ENCODE measurements at regions not wholly inside any gene's neighbourhood (a gene's known extent, or its start where the extent isn't known, plus 50 kb on each side); places are given as distances from the start of the nearest gene placed in this dataset.

GRCh38 chr4:34678431-34678830 is 1565.9 kb downstream of the ARAP2 start:
- no peaks in the 10 kb centered on the region for H3K9me3 ChIP-seq (ENCODE audit: control insufficient read depth in 2 of 3, insufficient read depth in 1 of 3, low read length in 3 of 3)
- DNase-seq (no peak), FAIRE-seq (no peak)
- H3K4me1 ChIP-seq (ENCODE audit: control insufficient read depth in 2 of 3, insufficient read depth in 2 of 3, low read depth in 1 of 3, low read length in 3 of 3): no peaks in the 10 kb centered on the region
- no peak overlapping the region for H3K4me3 ChIP-seq (ENCODE audit: low read length in 3 of 3)
- H3K27me3 ChIP-seq (ENCODE audit: control insufficient read depth, insufficient read depth, low read length): no peaks in the 10 kb centered on the region
- H3K36me3 ChIP-seq (ENCODE audit: control insufficient read depth in 2 of 3, insufficient read depth in 3 of 3, low read length in 3 of 3): no peaks in the 10 kb centered on the region
- TF ChIP-seq CTCF (IDR thresholded peaks at IDR 0.05; ENCODE audit: borderline replicate concordance, extremely low read depth, insufficient read depth): no peak
- intact Hi-C loops (cut with DNase I): no loop called here
- no peak overlapping the region for H3K27ac ChIP-seq (ENCODE audit: low read depth in 2 of 2, low read length in 2 of 2)
- H3K9ac ChIP-seq (ENCODE audit: low read length in 3 of 3): no peak overlapping the region

- Histone ChIP-seq H3K36me3 (ENCODE audit: control insufficient read depth in 2 of 3, insufficient read depth in 3 of 3, low read length in 3 of 3) (no peaks in the 10 kb centered on the region), H3K27ac (ENCODE audit: low read depth in 2 of 2, low read length in 2 of 2) (no peak overlapping the region), H3K4me1 (ENCODE audit: control insufficient read depth in 2 of 3, insufficient read depth in 2 of 3, low read depth in 1 of 3, low read length in 3 of 3) (no peaks in the 10 kb centered on the region), H3K27me3 (ENCODE audit: control insufficient read depth, insufficient read depth, low read length) (no peaks in the 10 kb centered on the region), H3K9me3 (ENCODE audit: control insufficient read depth in 2 of 3, insufficient read depth in 1 of 3, low read length in 3 of 3) (no peaks in the 10 kb centered on the region), H3K9ac (ENCODE audit: low read length in 3 of 3) (no peak overlapping the region), H3K4me3 (ENCODE audit: low read length in 3 of 3) (no peak overlapping the region)
- no peak for DNase-seq
- intact Hi-C loops (cut with DNase I): no loop called here
- no peak for TF ChIP-seq CTCF (IDR thresholded peaks at IDR 0.05; ENCODE audit: borderline replicate concordance, extremely low read depth, insufficient read depth)
- no peak for FAIRE-seq
These were observed 1565.1 kb downstream of the ARAP2 start for GRCh38 chr4:34679228-34679627.

GRCh38 chr4:34709564-34709963 is 1534.8 kb downstream of the ARAP2 start:
- Histone ChIP-seq H3K27me3 (ENCODE audit: control insufficient read depth, insufficient read depth, low read length) (no peaks in the 10 kb centered on the region), H3K36me3 (ENCODE audit: control insufficient read depth in 2 of 3, insufficient read depth in 3 of 3, low read length in 3 of 3) (no peaks in the 10 kb centered on the region), H3K9me3 (ENCODE audit: control insufficient read depth in 2 of 3, insufficient read depth in 1 of 3, low read length in 3 of 3) (peaks cover 0 to 4% (median 0%) of the 10 kb centered on the region in 3 donors), H3K9ac (ENCODE audit: low read length in 3 of 3) (no peak overlapping the region), H3K4me3 (ENCODE audit: low read length in 3 of 3) (no peak overlapping the region), H3K27ac (ENCODE audit: low read depth in 2 of 2, low read length in 2 of 2) (no peak overlapping the region), H3K4me1 (ENCODE audit: control insufficient read depth in 2 of 3, insufficient read depth in 2 of 3, low read depth in 1 of 3, low read length in 3 of 3) (no peaks in the 10 kb centered on the region)
- TF ChIP-seq CTCF (IDR thresholded peaks at IDR 0.05; ENCODE audit: borderline replicate concordance, extremely low read depth, insufficient read depth): no peak
- FAIRE-seq: no peak
- DNase-seq: no peak
- intact Hi-C loops (cut with DNase I): no loop called here

GRCh38 chr4:34718576-34719245 is 1525.6 kb downstream of the ARAP2 start:
- Histone ChIP-seq H3K27me3 (ENCODE audit: control insufficient read depth, insufficient read depth, low read length) (no peaks in the 10 kb centered on the region), H3K4me3 (ENCODE audit: low read length in 3 of 3) (no peak overlapping the region), H3K36me3 (ENCODE audit: control insufficient read depth in 2 of 3, insufficient read depth in 3 of 3, low read length in 3 of 3) (no peaks in the 10 kb centered on the region), H3K9me3 (ENCODE audit: control insufficient read depth in 2 of 3, insufficient read depth in 1 of 3, low read length in 3 of 3) (no peaks in the 10 kb centered on the region), H3K27ac (ENCODE audit: low read depth in 2 of 2, low read length in 2 of 2) (no peak overlapping the region), H3K9ac (ENCODE audit: low read length in 3 of 3) (no peak overlapping the region), H3K4me1 (ENCODE audit: control insufficient read depth in 2 of 3, insufficient read depth in 2 of 3, low read depth in 1 of 3, low read length in 3 of 3) (no peaks in the 10 kb centered on the region)
- FAIRE-seq (no peak), DNase-seq (peak in 2 of 5 donors; percentile 0 to 1)
- intact Hi-C loops (cut with DNase I): no loop called here
- TF ChIP-seq CTCF (IDR thresholded peaks at IDR 0.05; ENCODE audit: borderline replicate concordance, extremely low read depth, insufficient read depth): no peak

All from kidney (tissue), 13 donors.